ENCODE measurements at regions not wholly inside any gene's neighbourhood (a gene's known extent, or its start where the extent isn't known, plus 50 kb on each side); places are given as distances from the start of the nearest gene placed in this dataset.

DNA sequence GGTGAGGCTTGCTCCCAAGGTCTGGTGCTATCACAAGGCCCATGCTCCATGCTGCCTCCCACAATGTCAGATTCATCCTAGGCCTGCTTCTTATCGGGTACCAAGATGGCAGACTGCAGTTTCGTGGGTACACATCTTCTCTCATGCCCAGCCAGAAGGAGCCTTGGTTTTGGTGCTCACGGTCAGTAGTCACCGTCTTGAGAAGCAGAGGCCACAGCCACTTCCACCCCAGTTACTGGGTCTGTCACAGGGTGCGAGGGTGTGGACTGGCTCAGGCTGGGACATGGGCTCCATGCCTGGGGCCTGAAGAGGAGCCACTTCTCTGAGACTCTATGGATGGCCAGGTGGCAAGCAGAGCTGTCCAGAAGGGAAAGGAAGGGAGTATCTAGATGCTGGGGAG lies 178.8 kb upstream of the HS6ST1 start:
- Histone ChIP-seq H3K4me2 (ENCODE audit: insufficient read depth, low read length) (no peak overlapping the region), H3K27me3 (ENCODE audit: control insufficient read depth in 2 of 2, insufficient read depth in 2 of 2, low read length in 2 of 2) (peaks cover 0 to 2% of the 10 kb centered on the region in 2 experiments), H2AFZ (ENCODE audit: low read depth, low read length) (no peak overlapping the region), H3K4me1 (ENCODE audit: control insufficient read depth, extremely low read depth, insufficient read depth, low read length) (no peaks in the 10 kb centered on the region), H3K9me1 (replicated peaks; ENCODE audit: control insufficient read depth, extremely low read depth, insufficient read depth, low read length) (no peaks in the 10 kb centered on the region), H4K20me1 (replicated peaks; ENCODE audit: control insufficient read depth, extremely low read depth, insufficient read depth, low read length) (no peaks in the 10 kb centered on the region), H3K36me3 (ENCODE audit: control insufficient read depth in 2 of 2, extremely low read depth in 1 of 2, insufficient read depth in 2 of 2, low read length in 2 of 2) (no peaks in the 10 kb centered on the region), H3K79me2 (ENCODE audit: control insufficient read depth, insufficient read depth, low read length) (no peaks in the 10 kb centered on the region), H3K9me3 (replicated peaks; ENCODE audit: control insufficient read depth, insufficient read depth, low read length) (no peaks in the 10 kb centered on the region), H3K4me3 (replicated peaks in 1 of 3; ENCODE audit: insufficient read depth in 1 of 3, low read depth in 1 of 3, low read length in 3 of 3) (no peak overlapping the region), H3K9ac (replicated peaks; ENCODE audit: extremely low read depth, insufficient read depth, low read length) (no peak overlapping the region), H3K27ac (ENCODE audit: insufficient read depth, low read depth, low read length) (no peak overlapping the region)
- POLR2A ChIA-PET: no interaction called here
- dilution Hi-C loops (cut with MboI; ENCODE audit: extremely low pct_ligation_motif_present, low sequenced_read_pairs) (no loop called here), intact Hi-C loops (cut with micrococcal nuclease) (no loop called here)
- no TSS peak for BruUV-seq (replicated peaks)
- no peak for DNase-seq (ENCODE audit: low read depth, low spot score)
- no peak for FAIRE-seq
- CTCF ChIA-PET: no interaction called here
- TF ChIP-seq JUN (IDR thresholded peaks at IDR 0.05; ENCODE audit: borderline replicate concordance, insufficient read depth, insufficient read length, low read depth) (no peak), GATA2 (IDR thresholded peaks at IDR 0.05; ENCODE audit: insufficient read depth, insufficient read length, low read depth, low read length) (no peak), EZH2 (IDR thresholded peaks at IDR 0.05; ENCODE audit: borderline replicate concordance, low read depth, low read length, severe bottlenecking) (no peak), FOS (IDR thresholded peaks at IDR 0.05; ENCODE audit: borderline replicate concordance, insufficient read depth, low read length) (no peak), POLR2A (IDR thresholded peaks at IDR 0.05; ENCODE audit: low read depth, low read length) (no peak), POLR2AphosphoS5 (IDR thresholded peaks at IDR 0.05; ENCODE audit: insufficient read depth, low read depth, low read length) (no peak), MYC (IDR thresholded peaks at IDR 0.05; ENCODE audit: low read depth, low read length) (no peak)
- TF ChIP-seq, protein P1, sequence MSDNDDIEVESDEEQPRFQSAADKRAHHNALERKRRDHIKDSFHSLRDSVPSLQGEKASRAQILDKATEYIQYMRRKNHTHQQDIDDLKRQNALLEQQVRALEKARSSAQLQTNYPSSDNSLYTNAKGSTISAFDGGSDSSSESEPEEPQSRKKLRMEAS (IDR thresholded peaks at IDR 0.05; ENCODE audit: insufficient read depth, insufficient read length): no peak
- TF ChIP-seq, protein P2, sequence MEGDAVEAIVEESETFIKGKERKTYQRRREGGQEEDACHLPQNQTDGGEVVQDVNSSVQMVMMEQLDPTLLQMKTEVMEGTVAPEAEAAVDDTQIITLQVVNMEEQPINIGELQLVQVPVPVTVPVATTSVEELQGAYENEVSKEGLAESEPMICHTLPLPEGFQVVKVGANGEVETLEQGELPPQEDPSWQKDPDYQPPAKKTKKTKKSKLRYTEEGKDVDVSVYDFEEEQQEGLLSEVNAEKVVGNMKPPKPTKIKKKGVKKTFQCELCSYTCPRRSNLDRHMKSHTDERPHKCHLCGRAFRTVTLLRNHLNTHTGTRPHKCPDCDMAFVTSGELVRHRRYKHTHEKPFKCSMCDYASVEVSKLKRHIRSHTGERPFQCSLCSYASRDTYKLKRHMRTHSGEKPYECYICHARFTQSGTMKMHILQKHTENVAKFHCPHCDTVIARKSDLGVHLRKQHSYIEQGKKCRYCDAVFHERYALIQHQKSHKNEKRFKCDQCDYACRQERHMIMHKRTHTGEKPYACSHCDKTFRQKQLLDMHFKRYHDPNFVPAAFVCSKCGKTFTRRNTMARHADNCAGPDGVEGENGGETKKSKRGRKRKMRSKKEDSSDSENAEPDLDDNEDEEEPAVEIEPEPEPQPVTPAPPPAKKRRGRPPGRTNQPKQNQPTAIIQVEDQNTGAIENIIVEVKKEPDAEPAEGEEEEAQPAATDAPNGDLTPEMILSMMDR (IDR thresholded peaks at IDR 0.05; ENCODE audit: extremely low read depth in 1 of 2, insufficient read depth in 1 of 2, low read depth in 1 of 2, low read length in 2 of 2): no peak
